ENCODE measurements at regions not wholly inside any gene's neighbourhood (a gene's known extent, or its start where the extent isn't known, plus 50 kb on each side); places are given as distances from the start of the nearest gene placed in this dataset.

GRCh38 chr14:38336298-38336697 lies 80.4 kb upstream of the CLEC14A start:
- ChIA-PET CTCF (no interaction called here), POLR2A (no interaction called here)
- H3K4me1 ChIP-seq (ENCODE audit: control extremely low read depth in 1 of 4, control insufficient read depth in 4 of 4, insufficient read depth in 4 of 4, low read length in 3 of 4) = no peaks in the 10 kb centered on the region
- H3K27ac ChIP-seq (ENCODE audit: insufficient read depth in 1 of 2, low read depth in 1 of 2, low read length in 2 of 2, poor library complexity in 1 of 2, severe bottlenecking in 2 of 2) = no peak overlapping the region
- no peaks in the 10 kb centered on the region for H3K9me3 ChIP-seq (ENCODE audit: control extremely low read depth in 1 of 5, control insufficient read depth in 4 of 5, insufficient read depth in 2 of 5, low read depth in 1 of 5, low read length in 4 of 5)
- H3K36me3 ChIP-seq (ENCODE audit: control insufficient read depth in 4 of 4, insufficient read depth in 4 of 4, low read length in 3 of 4) = no peaks in the 10 kb centered on the region
- H3K27me3 ChIP-seq (replicated peaks in 2 of 5; ENCODE audit: control insufficient read depth in 4 of 5, insufficient read depth in 5 of 5, low read length in 4 of 5) = no peaks in the 10 kb centered on the region
- DNase-seq = no peak
- H3K4me3 ChIP-seq (ENCODE audit: control insufficient read depth in 1 of 7, extremely low read depth in 1 of 7, insufficient read depth in 4 of 7, low read depth in 2 of 7, low read length in 6 of 7) = no peak overlapping the region

GRCh38 chr14:38330275-38330674 lies 74.4 kb upstream of the CLEC14A start:
- CTCF ChIA-PET = interaction anchor here (0.6 to 1.4 kb wide), 2 partner anchors 11 to 198 kb away, joined by 3 read pairs; no protein-coding TSS in a partner anchor
- no peaks in the 10 kb centered on the region for H3K9me3 ChIP-seq (ENCODE audit: control extremely low read depth in 1 of 5, control insufficient read depth in 4 of 5, insufficient read depth in 2 of 5, low read depth in 1 of 5, low read length in 4 of 5)
- no peaks in the 10 kb centered on the region for H3K27me3 ChIP-seq (replicated peaks in 2 of 5; ENCODE audit: control insufficient read depth in 4 of 5, insufficient read depth in 5 of 5, low read length in 4 of 5)
- no peak overlapping the region for H3K27ac ChIP-seq (ENCODE audit: insufficient read depth in 1 of 2, low read depth in 1 of 2, low read length in 2 of 2, poor library complexity in 1 of 2, severe bottlenecking in 2 of 2)
- DNase-seq = no peak
- H3K4me1 ChIP-seq (ENCODE audit: control extremely low read depth in 1 of 4, control insufficient read depth in 4 of 4, insufficient read depth in 4 of 4, low read length in 3 of 4) = no peaks in the 10 kb centered on the region
- no peaks in the 10 kb centered on the region for H3K36me3 ChIP-seq (ENCODE audit: control insufficient read depth in 4 of 4, insufficient read depth in 4 of 4, low read length in 3 of 4)
- POLR2A ChIA-PET = no interaction called here
- H3K4me3 ChIP-seq (ENCODE audit: control insufficient read depth in 1 of 7, extremely low read depth in 1 of 7, insufficient read depth in 4 of 7, low read depth in 2 of 7, low read length in 6 of 7) = no peak overlapping the region
- no CpG with 5 or more reads among the region's 2 CpGs for WGBS (ENCODE audit: insufficient coverage)

- POLR2A ChIA-PET = no interaction called here
- Histone ChIP-seq H3K9me3 (ENCODE audit: control extremely low read depth in 1 of 5, control insufficient read depth in 4 of 5, insufficient read depth in 2 of 5, low read depth in 1 of 5, low read length in 4 of 5) (no peaks in the 10 kb centered on the region), H3K27ac (ENCODE audit: insufficient read depth in 1 of 2, low read depth in 1 of 2, low read length in 2 of 2, poor library complexity in 1 of 2, severe bottlenecking in 2 of 2) (no peak overlapping the region), H3K36me3 (ENCODE audit: control insufficient read depth in 4 of 4, insufficient read depth in 4 of 4, low read length in 3 of 4) (no peaks in the 10 kb centered on the region), H3K27me3 (replicated peaks in 2 of 5; ENCODE audit: control insufficient read depth in 4 of 5, insufficient read depth in 5 of 5, low read length in 4 of 5) (no peaks in the 10 kb centered on the region), H3K4me3 (ENCODE audit: control insufficient read depth in 1 of 7, extremely low read depth in 1 of 7, insufficient read depth in 4 of 7, low read depth in 2 of 7, low read length in 6 of 7) (no peak overlapping the region), H3K4me1 (ENCODE audit: control extremely low read depth in 1 of 4, control insufficient read depth in 4 of 4, insufficient read depth in 4 of 4, low read length in 3 of 4) (no peaks in the 10 kb centered on the region)
- WGBS (ENCODE audit: insufficient coverage) = no CpG with 5 or more reads among the region's 1 CpG
- CTCF ChIA-PET = no interaction called here
- no peak for DNase-seq
Measured at GRCh38 chr14:38329246-38329645, 73.4 kb upstream of the CLEC14A start.

- POLR2A ChIA-PET = no interaction called here
- CTCF ChIA-PET = no interaction called here
- no peak overlapping the region for H3K27ac ChIP-seq (ENCODE audit: insufficient read depth in 1 of 2, low read depth in 1 of 2, low read length in 2 of 2, poor library complexity in 1 of 2, severe bottlenecking in 2 of 2)
- H3K27me3 ChIP-seq (replicated peaks in 2 of 5; ENCODE audit: control insufficient read depth in 4 of 5, insufficient read depth in 5 of 5, low read length in 4 of 5) = no peaks in the 10 kb centered on the region
- H3K9me3 ChIP-seq (ENCODE audit: control extremely low read depth in 1 of 5, control insufficient read depth in 4 of 5, insufficient read depth in 2 of 5, low read depth in 1 of 5, low read length in 4 of 5) = no peaks in the 10 kb centered on the region
- no peaks in the 10 kb centered on the region for H3K4me1 ChIP-seq (ENCODE audit: control extremely low read depth in 1 of 4, control insufficient read depth in 4 of 4, insufficient read depth in 4 of 4, low read length in 3 of 4)
- WGBS (ENCODE audit: insufficient coverage) = 100% methylated on average over 1 of the region's 3 CpGs
- H3K36me3 ChIP-seq (ENCODE audit: control insufficient read depth in 4 of 4, insufficient read depth in 4 of 4, low read length in 3 of 4) = no peaks in the 10 kb centered on the region
- DNase-seq = no peak
- H3K4me3 ChIP-seq (ENCODE audit: control insufficient read depth in 1 of 7, extremely low read depth in 1 of 7, insufficient read depth in 4 of 7, low read depth in 2 of 7, low read length in 6 of 7) = no peak overlapping the region
Measured at GRCh38 chr14:38316922-38317321, 61.0 kb upstream of the CLEC14A start.

- H3K4me3 ChIP-seq (ENCODE audit: control insufficient read depth in 1 of 7, extremely low read depth in 1 of 7, insufficient read depth in 4 of 7, low read depth in 2 of 7, low read length in 6 of 7) = no peak overlapping the region
- no peaks in the 10 kb centered on the region for H3K36me3 ChIP-seq (ENCODE audit: control insufficient read depth in 4 of 4, insufficient read depth in 4 of 4, low read length in 3 of 4)
- H3K27ac ChIP-seq (ENCODE audit: insufficient read depth in 1 of 2, low read depth in 1 of 2, low read length in 2 of 2, poor library complexity in 1 of 2, severe bottlenecking in 2 of 2) = no peak overlapping the region
- H3K27me3 ChIP-seq (replicated peaks in 2 of 5; ENCODE audit: control insufficient read depth in 4 of 5, insufficient read depth in 5 of 5, low read length in 4 of 5) = no peaks in the 10 kb centered on the region
- ChIA-PET CTCF (no interaction called here), POLR2A (no interaction called here)
- DNase-seq = no peak
- H3K9me3 ChIP-seq (ENCODE audit: control extremely low read depth in 1 of 5, control insufficient read depth in 4 of 5, insufficient read depth in 2 of 5, low read depth in 1 of 5, low read length in 4 of 5) = no peaks in the 10 kb centered on the region
- no peaks in the 10 kb centered on the region for H3K4me1 ChIP-seq (ENCODE audit: control extremely low read depth in 1 of 4, control insufficient read depth in 4 of 4, insufficient read depth in 4 of 4, low read length in 3 of 4)
Measured at GRCh38 chr14:38311655-38312054, 55.8 kb upstream of the CLEC14A start.

GRCh38 chr14:38310420-38310995 lies 54.6 kb upstream of the CLEC14A start:
- no peaks in the 10 kb centered on the region for H3K4me1 ChIP-seq (ENCODE audit: control extremely low read depth in 1 of 4, control insufficient read depth in 4 of 4, insufficient read depth in 4 of 4, low read length in 3 of 4)

GRCh38 chr14:38309522-38310277 lies 53.8 kb upstream of the CLEC14A start:
- no peaks in the 10 kb centered on the region for H3K9me3 ChIP-seq (ENCODE audit: control extremely low read depth in 1 of 5, control insufficient read depth in 4 of 5, insufficient read depth in 2 of 5, low read depth in 1 of 5, low read length in 4 of 5)
- H3K36me3 ChIP-seq (ENCODE audit: control insufficient read depth in 4 of 4, insufficient read depth in 4 of 4, low read length in 3 of 4) = no peaks in the 10 kb centered on the region
- no peak overlapping the region for H3K4me3 ChIP-seq (ENCODE audit: control insufficient read depth in 1 of 7, extremely low read depth in 1 of 7, insufficient read depth in 4 of 7, low read depth in 2 of 7, low read length in 6 of 7)
- DNase-seq = no peak
- no peak overlapping the region for H3K27ac ChIP-seq (ENCODE audit: insufficient read depth in 1 of 2, low read depth in 1 of 2, low read length in 2 of 2, poor library complexity in 1 of 2, severe bottlenecking in 2 of 2)
- H3K27me3 ChIP-seq (replicated peaks in 2 of 5; ENCODE audit: control insufficient read depth in 4 of 5, insufficient read depth in 5 of 5, low read length in 4 of 5) = no peaks in the 10 kb centered on the region
- no peaks in the 10 kb centered on the region for H3K4me1 ChIP-seq (ENCODE audit: control extremely low read depth in 1 of 4, control insufficient read depth in 4 of 4, insufficient read depth in 4 of 4, low read length in 3 of 4)
- CTCF ChIA-PET = no interaction called here
- POLR2A ChIA-PET = no interaction called here
- WGBS (ENCODE audit: insufficient coverage) = 94% methylated on average over 2 of the region's 5 CpGs

More at GRCh38 chr14:38310420-38310995, 54.6 kb upstream of the CLEC14A start:
- WGBS (ENCODE audit: insufficient coverage) = no CpG with 5 or more reads among the region's 3 CpGs
- no peak for DNase-seq
- Histone ChIP-seq H3K36me3 (ENCODE audit: control insufficient read depth in 4 of 4, insufficient read depth in 4 of 4, low read length in 3 of 4) (no peaks in the 10 kb centered on the region), H3K9me3 (ENCODE audit: control extremely low read depth in 1 of 5, control insufficient read depth in 4 of 5, insufficient read depth in 2 of 5, low read depth in 1 of 5, low read length in 4 of 5) (no peaks in the 10 kb centered on the region), H3K4me3 (ENCODE audit: control insufficient read depth in 1 of 7, extremely low read depth in 1 of 7, insufficient read depth in 4 of 7, low read depth in 2 of 7, low read length in 6 of 7) (no peak overlapping the region), H3K27me3 (replicated peaks in 2 of 5; ENCODE audit: control insufficient read depth in 4 of 5, insufficient read depth in 5 of 5, low read length in 4 of 5) (no peaks in the 10 kb centered on the region), H3K27ac (ENCODE audit: insufficient read depth in 1 of 2, low read depth in 1 of 2, low read length in 2 of 2, poor library complexity in 1 of 2, severe bottlenecking in 2 of 2) (no peak overlapping the region)
- ChIA-PET CTCF (no interaction called here), POLR2A (no interaction called here)
